HG03064 (cell line): ENCODE measurements at regions not wholly inside any gene's neighbourhood (a gene's known extent, or its start where the extent isn't known, plus 50 kb on each side); places are given as distances from the start of the nearest gene placed in this dataset.

Experiments
- ATAC-seq: cut with Tn5 transposase; IDR thresholded peaks from one replicate; pipeline ENCODE4 v1.9.1; 2021; ENCODE audit warnings: low read depth; ENCODE audit not compliant: unreplicated experiment

DNA sequence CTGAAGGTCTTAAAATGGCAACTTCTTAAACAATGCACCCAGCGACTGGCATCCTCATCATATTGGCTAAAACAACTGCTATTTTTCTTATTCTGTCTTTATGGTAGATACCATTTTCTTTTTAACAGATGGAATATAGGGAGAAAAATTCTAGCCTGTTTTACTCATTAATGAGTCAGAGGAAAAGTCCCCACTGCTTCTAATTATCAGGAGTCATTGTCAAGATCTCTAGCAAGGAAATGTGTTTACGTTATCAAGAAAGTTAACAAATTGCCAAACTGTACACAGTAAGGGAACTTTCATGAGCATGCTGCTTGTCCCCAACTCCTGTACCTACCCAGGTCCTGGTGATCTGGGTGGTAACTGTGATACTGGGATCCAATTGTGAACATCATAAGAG, 117.7 kb upstream of the KIAA1217 start:
- ATAC-seq = no peak

DNA sequence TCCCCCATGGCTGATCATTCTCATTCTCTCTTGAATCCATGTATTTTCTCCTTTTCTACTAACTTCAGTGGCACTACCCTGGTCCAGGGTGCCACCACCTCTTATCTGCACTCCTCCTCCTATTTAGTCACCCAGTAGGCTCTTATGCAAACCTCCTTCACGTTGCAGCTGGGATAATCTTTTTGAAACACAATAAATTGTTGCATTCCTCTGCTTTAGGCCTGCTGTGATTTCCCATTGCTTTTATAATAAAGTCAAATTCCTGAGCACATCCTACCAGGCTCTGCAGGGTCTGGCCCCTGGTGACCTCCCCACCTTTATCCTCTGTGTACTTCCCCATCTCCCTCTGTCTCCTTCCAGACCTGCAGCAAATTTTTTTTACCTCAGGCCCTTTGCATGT, 112.7 kb upstream of the KIAA1217 start:
- ATAC-seq = no peak

- ATAC-seq = no peak
Measured at GRCh38 chr10:24097751-24098207, 111.2 kb upstream of the KIAA1217 start.

DNA sequence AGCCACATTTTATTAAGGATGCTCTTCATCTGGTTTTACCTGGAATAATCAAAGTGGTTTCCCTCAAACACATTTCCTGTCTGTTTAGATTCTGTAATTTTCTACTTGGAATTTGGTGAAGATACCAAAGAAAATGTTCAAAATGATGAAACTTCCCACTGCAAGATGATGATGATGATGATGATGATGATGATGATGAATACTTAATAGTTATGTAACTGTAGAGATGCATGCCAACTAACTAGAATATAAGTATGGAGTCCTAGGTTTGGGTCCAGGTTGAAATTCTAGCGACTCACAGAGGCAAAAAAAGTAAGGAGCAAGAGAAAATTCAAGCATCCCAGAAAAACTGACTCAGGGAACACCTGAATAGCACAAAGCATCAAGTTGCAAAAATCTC, 104.0 kb upstream of the KIAA1217 start:
- ATAC-seq = no peak

DNA sequence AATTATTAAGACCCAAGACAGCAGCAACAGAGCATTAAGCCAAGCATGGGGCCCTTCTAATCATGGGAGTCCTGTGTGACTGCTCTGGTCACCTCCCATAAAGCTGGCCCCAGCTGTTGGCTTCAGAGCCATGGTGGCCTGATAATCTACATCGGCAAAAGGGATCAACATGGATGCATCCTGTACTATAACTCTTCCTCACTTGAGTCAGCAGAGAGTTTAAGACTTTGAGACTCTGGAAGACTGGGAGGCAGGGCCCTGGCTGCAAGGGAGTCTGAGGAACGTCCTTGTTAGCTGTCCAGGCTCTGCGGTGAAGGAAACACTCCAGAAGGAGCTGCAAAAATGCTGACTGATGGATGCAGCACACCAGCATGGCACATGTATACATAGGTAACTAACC, 95.0 kb upstream of the KIAA1217 start:
- no peak for ATAC-seq

DNA sequence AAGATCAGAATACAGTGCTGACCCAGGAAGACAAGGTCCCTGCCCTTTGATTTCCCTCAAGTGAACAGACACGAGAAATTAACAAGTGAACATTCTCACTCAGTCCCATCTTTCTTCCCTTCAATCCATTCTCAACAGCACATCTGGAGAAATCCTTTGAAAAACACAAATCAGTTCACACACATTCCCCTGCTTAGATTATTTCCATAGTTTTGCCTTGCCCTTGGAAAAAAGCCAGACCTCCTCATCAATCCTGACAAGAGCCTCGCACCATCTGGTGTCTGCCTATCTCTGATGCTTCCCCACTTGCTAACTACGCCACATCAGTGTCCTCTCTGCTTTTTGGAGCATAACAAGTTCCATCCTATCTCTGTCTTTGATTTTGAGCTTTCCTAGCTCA, 94.4 kb upstream of the KIAA1217 start:
- no peak for ATAC-seq

DNA sequence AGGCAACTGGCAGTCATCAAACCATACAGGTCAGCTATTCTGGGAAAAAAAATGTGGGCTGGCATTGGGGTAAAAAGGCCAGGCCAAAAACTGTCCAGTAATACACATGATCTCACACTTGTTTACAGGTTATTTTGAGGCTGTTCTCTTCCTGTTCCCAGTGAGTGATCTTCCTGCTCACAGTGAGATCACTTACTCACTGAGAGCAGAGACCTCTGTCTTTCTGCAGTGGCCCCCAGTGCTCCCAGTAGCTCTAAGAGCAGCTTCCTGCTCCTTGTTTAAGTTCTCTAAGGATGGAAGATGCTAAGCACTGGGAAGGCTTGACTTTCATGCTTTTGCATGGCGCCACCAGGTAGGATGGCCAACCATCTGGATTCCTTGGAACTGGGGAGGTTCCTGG, 93.5 kb upstream of the KIAA1217 start:
- no peak for ATAC-seq

DNA sequence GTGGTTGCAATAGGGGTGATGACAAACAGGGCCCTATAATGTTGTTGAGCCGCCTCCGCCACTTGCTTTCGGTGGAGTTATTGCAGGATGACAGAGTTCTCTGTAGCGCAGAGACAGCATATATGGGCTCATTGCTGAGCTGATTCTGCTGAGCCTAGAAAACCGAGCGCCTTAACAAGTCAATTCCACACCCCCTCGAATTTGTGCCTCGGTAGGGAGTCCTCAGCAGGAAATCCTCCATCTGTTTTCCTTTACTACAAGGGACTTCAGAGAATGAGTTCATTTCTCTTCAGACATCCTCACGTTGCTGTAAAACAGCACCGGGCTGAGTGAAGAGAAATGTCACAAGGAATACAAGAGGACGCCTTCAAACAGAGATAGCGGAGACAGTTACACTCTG, 90.7 kb upstream of the KIAA1217 start:
- ATAC-seq = no peak

DNA sequence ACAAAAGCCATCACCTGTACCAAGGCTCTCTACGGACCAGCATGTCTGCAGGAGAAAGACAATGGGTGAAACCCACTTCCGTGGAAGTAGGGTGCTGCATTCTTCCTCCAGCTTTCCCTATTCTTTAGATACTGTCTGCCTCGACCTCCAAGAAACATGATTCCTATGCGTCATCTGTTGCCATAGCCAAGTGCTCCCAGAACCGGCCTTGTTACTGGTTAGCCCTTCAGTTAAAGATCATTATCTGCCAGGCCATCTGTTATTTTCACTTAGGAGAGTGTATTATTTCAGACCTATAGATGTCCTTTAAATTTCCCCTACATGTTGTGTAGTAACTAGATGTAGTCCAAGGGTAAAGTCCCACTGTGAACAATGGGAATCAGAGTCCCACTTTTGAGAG, 89.0 kb upstream of the KIAA1217 start:
- no peak for ATAC-seq

DNA sequence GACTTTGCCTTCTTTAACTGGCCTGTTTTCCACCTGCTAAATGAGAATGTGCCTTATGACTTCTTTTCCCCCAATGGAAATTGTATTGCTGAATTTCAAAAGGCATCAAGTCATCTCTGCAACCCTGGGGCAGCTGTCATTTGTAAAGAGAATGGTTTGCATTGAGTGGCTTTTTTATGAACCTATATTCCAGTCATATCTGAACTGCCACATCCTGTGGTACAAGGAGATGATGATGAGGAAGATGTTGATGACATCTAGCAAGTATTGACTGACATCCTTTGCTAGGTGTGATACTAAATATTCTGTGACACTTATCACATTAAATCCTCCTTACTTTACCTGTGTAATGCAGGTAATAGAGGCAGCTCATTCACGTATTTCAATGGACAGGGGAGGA, 88.3 kb upstream of the KIAA1217 start:
- no peak for ATAC-seq

GRCh38 chr10:24127516-24127915, 81.4 kb upstream of the KIAA1217 start:
- no peak for ATAC-seq

GRCh38 chr10:24128066-24128730, 80.7 kb upstream of the KIAA1217 start:
- ATAC-seq = no peak

- no peak for ATAC-seq
Measured at GRCh38 chr10:24132741-24133140, 76.2 kb upstream of the KIAA1217 start.

- no peak for ATAC-seq
Measured at GRCh38 chr10:24133835-24134234, 75.1 kb upstream of the KIAA1217 start.

DNA sequence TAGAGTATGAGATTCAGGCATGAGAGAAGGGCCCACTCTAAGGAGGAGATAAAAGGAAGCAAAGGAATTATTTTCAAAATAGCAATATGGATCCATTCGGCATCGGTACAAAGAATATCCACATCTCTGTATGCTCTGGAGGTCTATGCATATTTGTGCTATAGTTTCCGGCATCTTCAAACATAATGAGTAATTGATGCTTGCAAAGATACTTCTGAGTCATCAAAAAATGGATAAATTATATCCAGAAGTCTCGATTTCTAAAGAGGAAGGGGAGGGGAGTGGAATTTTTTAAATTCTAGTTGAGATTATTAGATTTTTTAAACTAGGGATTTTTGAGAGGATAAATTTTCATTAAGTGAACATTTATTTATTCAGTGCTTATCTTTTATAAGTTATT, 72.9 kb upstream of the KIAA1217 start:
- ATAC-seq = no peak

DNA sequence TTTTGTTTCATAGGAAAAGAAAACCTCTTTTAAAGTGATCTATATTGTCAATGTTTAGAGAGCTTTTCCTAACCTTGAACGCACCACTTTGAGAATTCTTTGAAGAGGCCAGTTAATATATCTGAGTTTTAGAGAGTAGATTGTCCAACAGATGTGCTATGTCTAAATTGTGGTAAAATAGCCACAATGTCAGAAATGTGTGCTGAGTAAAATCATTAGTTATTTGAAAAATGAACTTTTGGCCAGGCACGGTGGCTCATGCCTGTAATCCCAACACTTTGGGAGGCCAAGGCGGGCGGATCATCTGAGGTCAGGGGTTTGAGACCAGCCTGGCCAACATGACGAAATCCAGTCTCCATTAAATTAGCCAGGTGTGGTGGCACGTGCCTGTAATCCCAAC, 61.6 kb upstream of the KIAA1217 start:
- ATAC-seq = no peak

DNA sequence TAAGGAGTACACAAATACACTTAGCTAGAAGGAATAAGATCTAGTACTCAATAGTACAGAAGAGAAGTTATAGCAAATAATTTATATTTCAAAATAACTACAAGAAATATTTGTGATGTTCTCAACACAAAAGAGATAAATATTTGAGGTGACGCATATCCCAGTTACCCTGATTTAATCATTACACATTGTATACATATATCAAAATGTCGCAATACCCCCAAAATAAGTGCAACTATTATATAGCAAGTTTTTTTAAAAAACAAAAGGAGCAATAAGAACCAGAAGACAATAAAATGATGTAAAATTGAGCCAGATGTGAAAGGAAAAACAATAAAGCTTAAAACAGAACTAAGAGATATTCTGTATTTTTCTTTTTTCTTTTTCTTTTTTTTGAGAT, 59.3 kb upstream of the KIAA1217 start:
- no peak for ATAC-seq

DNA sequence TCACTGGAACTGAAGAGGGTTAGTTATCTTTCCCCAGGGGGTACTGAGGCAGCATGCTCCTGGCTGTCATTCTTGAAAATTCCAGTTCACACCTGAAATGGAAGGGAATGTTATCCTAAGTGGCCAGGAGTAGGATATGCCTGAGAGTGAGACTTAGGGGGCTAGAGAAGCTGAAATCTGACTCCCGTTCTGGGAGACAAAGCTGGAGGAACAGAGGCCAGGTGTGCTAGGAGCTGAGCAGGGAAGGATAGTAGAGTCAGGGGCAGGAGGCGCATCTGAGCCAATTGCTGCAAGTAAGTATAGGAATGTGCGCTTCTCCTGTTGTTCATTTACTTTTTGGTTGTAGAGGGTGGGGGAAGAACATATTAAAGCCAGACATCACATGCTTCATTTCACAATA, 58.1 kb upstream of the KIAA1217 start:
- no peak for ATAC-seq

- ATAC-seq = no peak
Measured at GRCh38 chr10:24152270-24152669, 56.7 kb upstream of the KIAA1217 start.

- no peak for ATAC-seq
Measured at GRCh38 chr10:24153031-24153430, 55.9 kb upstream of the KIAA1217 start.

DNA sequence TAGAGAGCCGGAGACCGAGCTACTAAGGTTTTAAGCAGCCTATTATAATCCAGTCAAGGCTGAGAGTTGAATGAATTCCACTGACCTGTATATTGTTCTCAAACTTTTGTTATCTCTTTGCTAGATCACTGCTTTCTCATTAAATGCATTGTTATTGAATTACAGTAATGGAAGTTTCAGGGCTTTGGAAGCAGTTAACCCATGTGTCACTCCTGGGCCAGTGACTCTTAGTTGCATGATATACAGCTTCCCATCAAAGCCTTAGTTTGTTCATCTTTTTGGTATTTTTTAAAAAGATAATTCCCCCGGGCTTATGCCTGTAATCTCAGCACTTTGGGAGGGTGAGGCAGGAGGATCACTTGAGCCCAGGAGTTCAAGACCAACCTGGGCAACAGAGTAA, 55.4 kb upstream of the KIAA1217 start:
- no peak for ATAC-seq

GRCh38 chr10:24156686-24157085, 52.3 kb upstream of the KIAA1217 start:
- ATAC-seq = no peak

GRCh38 chr10:24157567-24157966, 51.4 kb upstream of the KIAA1217 start:
- no peak for ATAC-seq
